ENCODE measurements at regions not wholly inside any gene's neighbourhood (a gene's known extent, or its start where the extent isn't known, plus 50 kb on each side); places are given as distances from the start of the nearest gene placed in this dataset.
"Not testable (repeated sequence)": the region's sequence is repeated elsewhere in the genome, so short reads cannot be mapped to it uniquely, and the experiment has no call there.

DNA sequence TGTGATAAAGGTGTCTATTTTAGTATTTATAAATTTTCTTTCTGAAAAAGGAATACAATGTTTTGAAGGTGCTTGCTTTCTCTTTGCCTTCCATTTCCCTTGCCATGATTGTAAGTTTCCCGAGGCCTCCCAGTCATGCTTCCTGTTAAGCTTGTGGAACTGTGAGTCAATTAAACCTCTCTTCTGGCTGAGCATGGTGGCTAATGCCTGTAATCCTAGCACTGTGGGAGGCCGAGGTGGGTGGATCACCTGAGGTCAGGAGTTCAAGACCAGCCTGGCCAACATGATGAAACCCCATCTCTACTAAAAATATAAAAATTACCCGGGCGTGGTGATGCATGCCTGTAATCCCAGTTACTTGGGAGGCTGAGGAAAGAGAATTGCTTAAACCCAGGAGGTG, 187.7 kb downstream of the C9orf152 start:
- H2AFZ ChIP-seq (ENCODE audit: control insufficient read depth, low read depth, low read length); DNase-seq (ENCODE audit: low read depth, low spot score); H3K79me2 ChIP-seq (ENCODE audit: control insufficient read depth, insufficient read depth, low read length); H3K4me1 ChIP-seq (ENCODE audit: control insufficient read depth, insufficient read depth, low read length); BruUV-seq (replicated peaks); H3K27ac ChIP-seq (ENCODE audit: control insufficient read depth, insufficient read depth); POLR2A ChIA-PET; H3K9me3 ChIP-seq (replicated peaks; ENCODE audit: control insufficient read depth, insufficient read depth, low read length); H3K9ac ChIP-seq (ENCODE audit: control insufficient read depth, insufficient read depth, low read length); in situ Hi-C loops (cut with MboI); intact Hi-C loops (cut with micrococcal nuclease; ENCODE audit: unreplicated experiment); FAIRE-seq; ATAC-seq; H3K4me2 ChIP-seq (ENCODE audit: control insufficient read depth, insufficient read depth); H3K36me3 ChIP-seq (ENCODE audit: control insufficient read depth in 2 of 2, insufficient read depth in 2 of 2, low read length in 1 of 2); H3K27me3 ChIP-seq (replicated peaks in 1 of 2; ENCODE audit: control insufficient read depth in 2 of 2, insufficient read depth in 2 of 2, low read length in 1 of 2); H4K20me1 ChIP-seq (ENCODE audit: control insufficient read depth, insufficient read depth); H3K4me3 ChIP-seq: not testable (repeated sequence)
- ChIA-PET RAD21 (ENCODE audit: unreplicated experiment) (interaction anchor here (1.3 to 2.2 kb wide), 2 partner anchors 47 to 53 kb away, joined by 3 to 10 read pairs; no protein-coding TSS in a partner anchor), SMC1A (ENCODE audit: uncharacterized antibody, unreplicated experiment) (interaction anchor here (0.9 to 1.5 kb wide), 3 partner anchors 17 to 31 kb away, joined by 3 to 4 read pairs (median 4); no protein-coding TSS in a partner anchor), CTCF (interaction anchor here (0.9 to 1.3 kb wide), 4 partner anchors 27 to 133 kb away, joined by 3 to 4 read pairs (median 4); no protein-coding TSS in a partner anchor)
- 95% methylated on average over 4 of the region's 4 CpGs for WGBS (ENCODE audit: insufficient coverage, insufficient replicate concordance, low lambda C conversion rate, missing lambda C conversion rate)

- FAIRE-seq (peak; percentile 76), DNase-seq (ENCODE audit: low read depth, low spot score) (peak; percentile 60), ATAC-seq (peak; percentile 99)
- Histone ChIP-seq H3K4me2 (ENCODE audit: control insufficient read depth, insufficient read depth) (peak overlapping the region; percentile 68), H3K79me2 (ENCODE audit: control insufficient read depth, insufficient read depth, low read length) (no peaks in the 10 kb centered on the region), H3K27me3 (replicated peaks in 1 of 2; ENCODE audit: control insufficient read depth in 2 of 2, insufficient read depth in 2 of 2, low read length in 1 of 2) (no peaks in the 10 kb centered on the region), H4K20me1 (ENCODE audit: control insufficient read depth, insufficient read depth) (no peaks in the 10 kb centered on the region), H3K4me1 (ENCODE audit: control insufficient read depth, insufficient read depth, low read length) (peaks cover 8% of the 10 kb centered on the region), H3K4me3 (no peak overlapping the region), H3K27ac (ENCODE audit: control insufficient read depth, insufficient read depth) (peak overlapping the region; percentile 4; the same call in 1 of the 2 replicates), H3K36me3 (ENCODE audit: control insufficient read depth in 2 of 2, insufficient read depth in 2 of 2, low read length in 1 of 2) (no peaks in the 10 kb centered on the region), H3K9ac (ENCODE audit: control insufficient read depth, insufficient read depth, low read length) (no peak overlapping the region), H2AFZ (ENCODE audit: control insufficient read depth, low read depth, low read length) (peak overlapping the region; percentile 74), H3K9me3 (replicated peaks; ENCODE audit: control insufficient read depth, insufficient read depth, low read length) (no peaks in the 10 kb centered on the region)
- RAD21 ChIA-PET (ENCODE audit: unreplicated experiment) = interaction anchor here (0.7 to 2.2 kb wide), 11 partner anchors 26 to 125 kb away, joined by 3 to 11 read pairs (median 4); no protein-coding TSS in a partner anchor
- TF ChIP-seq SKIL (IDR thresholded peaks at IDR 0.05; ENCODE audit: low read depth, poor library complexity, severe bottlenecking) = peak; percentile 37
- peak; percentile 25; the same call in 1 of the 2 replicates for TF ChIP-seq RUNX3 (IDR thresholded peaks at IDR 0.05; ENCODE audit: low read length)
- no peak for TF ChIP-seq NR2C2 (IDR thresholded peaks at IDR 0.05; ENCODE audit: borderline replicate concordance, control insufficient read depth, insufficient read length, low read depth)
- 0 out of 2 replicates have a peak, but pooled peaks have one; percentile 12 for TF ChIP-seq NR2F1 (conservative IDR thresholded peaks at IDR 0.05)
- TF ChIP-seq, protein P1, sequence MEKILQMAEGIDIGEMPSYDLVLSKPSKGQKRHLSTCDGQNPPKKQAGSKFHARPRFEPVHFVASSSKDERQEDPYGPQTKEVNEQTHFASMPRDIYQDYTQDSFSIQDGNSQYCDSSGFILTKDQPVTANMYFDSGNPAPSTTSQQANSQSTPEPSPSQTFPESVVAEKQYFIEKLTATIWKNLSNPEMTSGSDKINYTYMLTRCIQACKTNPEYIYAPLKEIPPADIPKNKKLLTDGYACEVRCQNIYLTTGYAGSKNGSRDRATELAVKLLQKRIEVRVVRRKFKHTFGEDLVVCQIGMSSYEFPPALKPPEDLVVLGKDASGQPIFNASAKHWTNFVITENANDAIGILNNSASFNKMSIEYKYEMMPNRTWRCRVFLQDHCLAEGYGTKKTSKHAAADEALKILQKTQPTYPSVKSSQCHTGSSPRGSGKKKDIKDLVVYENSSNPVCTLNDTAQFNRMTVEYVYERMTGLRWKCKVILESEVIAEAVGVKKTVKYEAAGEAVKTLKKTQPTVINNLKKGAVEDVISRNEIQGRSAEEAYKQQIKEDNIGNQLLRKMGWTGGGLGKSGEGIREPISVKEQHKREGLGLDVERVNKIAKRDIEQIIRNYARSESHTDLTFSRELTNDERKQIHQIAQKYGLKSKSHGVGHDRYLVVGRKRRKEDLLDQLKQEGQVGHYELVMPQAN (conservative IDR thresholded peaks at IDR 0.05) = no peak
- peak; percentile 76 for TF ChIP-seq EED (IDR thresholded peaks at IDR 0.05; ENCODE audit: low read depth)
- TF ChIP-seq CBX5 (IDR thresholded peaks at IDR 0.05; ENCODE audit: low read depth) = 0 out of 2 replicates have a peak, but pooled peaks have one; percentile 26
- TF ChIP-seq DPF2 (IDR thresholded peaks at IDR 0.05) = 0 out of 2 replicates have a peak, but pooled peaks have one; percentile 34
- TF ChIP-seq IKZF1 (conservative IDR thresholded peaks at IDR 0.05) = peak; percentile 59
- TF ChIP-seq IKZF2 (IDR thresholded peaks at IDR 0.05) = peak; percentile 69 to 71; a peak in 3 of 4 replicates
- POLR2A ChIA-PET = interaction anchor here (0.7 to 1.2 kb wide), 2 partner anchors 54 to 77 kb away, joined by 4 to 7 read pairs; no protein-coding TSS in a partner anchor
- SMC1A ChIA-PET (ENCODE audit: uncharacterized antibody, unreplicated experiment) = interaction anchor here (0.6 to 1.7 kb wide), 13 partner anchors 15 to 129 kb away, joined by 3 to 13 read pairs (median 4); no protein-coding TSS in a partner anchor
- intact Hi-C loops (cut with micrococcal nuclease; ENCODE audit: unreplicated experiment) (no loop called here), in situ Hi-C loops (cut with MboI) (no loop called here)
- CTCF ChIA-PET = interaction anchor here (1.2 kb wide), 2 partner anchors 29 to 55 kb away, joined by 4 to 6 read pairs; no protein-coding TSS in a partner anchor
- no TSS peak for BruUV-seq (replicated peaks)
- WGBS (ENCODE audit: insufficient coverage, insufficient replicate concordance, low lambda C conversion rate, missing lambda C conversion rate) = 0% methylated on average over 2 of the region's 2 CpGs
Measured at GRCh38 chr9:110021891-110022290, 186.1 kb downstream of the C9orf152 start.
